ENCODE measurements at regions not wholly inside any gene's neighbourhood (a gene's known extent, or its start where the extent isn't known, plus 50 kb on each side); places are given as distances from the start of the nearest gene placed in this dataset.

DNA sequence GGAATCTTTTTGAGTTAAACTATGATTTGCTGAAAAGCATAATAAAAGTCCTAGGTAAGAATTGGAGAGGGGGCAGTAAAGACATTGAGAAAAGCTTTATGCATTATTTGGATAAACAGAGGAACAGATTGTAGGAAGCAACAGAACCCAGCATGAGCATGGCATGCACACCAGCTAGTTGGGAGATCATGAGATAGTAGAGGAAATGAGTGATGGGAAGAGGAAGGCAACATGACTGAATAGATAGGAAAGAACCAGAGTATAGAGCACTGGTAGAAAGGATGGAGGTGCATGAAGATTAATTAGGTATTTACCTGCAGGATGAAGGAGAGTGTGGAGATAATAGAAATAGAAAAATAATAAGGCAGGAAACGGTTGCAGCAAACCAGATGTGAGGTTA, 248.5 kb upstream of the LMO3 start:
- TF ChIP-seq, protein P1, sequence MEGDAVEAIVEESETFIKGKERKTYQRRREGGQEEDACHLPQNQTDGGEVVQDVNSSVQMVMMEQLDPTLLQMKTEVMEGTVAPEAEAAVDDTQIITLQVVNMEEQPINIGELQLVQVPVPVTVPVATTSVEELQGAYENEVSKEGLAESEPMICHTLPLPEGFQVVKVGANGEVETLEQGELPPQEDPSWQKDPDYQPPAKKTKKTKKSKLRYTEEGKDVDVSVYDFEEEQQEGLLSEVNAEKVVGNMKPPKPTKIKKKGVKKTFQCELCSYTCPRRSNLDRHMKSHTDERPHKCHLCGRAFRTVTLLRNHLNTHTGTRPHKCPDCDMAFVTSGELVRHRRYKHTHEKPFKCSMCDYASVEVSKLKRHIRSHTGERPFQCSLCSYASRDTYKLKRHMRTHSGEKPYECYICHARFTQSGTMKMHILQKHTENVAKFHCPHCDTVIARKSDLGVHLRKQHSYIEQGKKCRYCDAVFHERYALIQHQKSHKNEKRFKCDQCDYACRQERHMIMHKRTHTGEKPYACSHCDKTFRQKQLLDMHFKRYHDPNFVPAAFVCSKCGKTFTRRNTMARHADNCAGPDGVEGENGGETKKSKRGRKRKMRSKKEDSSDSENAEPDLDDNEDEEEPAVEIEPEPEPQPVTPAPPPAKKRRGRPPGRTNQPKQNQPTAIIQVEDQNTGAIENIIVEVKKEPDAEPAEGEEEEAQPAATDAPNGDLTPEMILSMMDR (IDR thresholded peaks at IDR 0.05; ENCODE audit: low read length) = no peak
- TF ChIP-seq EZH2phosphoT487 (IDR thresholded peaks at IDR 0.05; ENCODE audit: low read length) = no peak

All from MM.1S (cell line).